Retina (tissue), 1 donor: ENCODE measurements at regions not wholly inside any gene's neighbourhood (a gene's known extent, or its start where the extent isn't known, plus 50 kb on each side); places are given as distances from the start of the nearest gene placed in this dataset.
A peak's percentile ranks its signal among the peaks of the same experiment; 100 is the strongest.

ENCODE experiments used
- DNase-seq: peaks from one replicate; pipeline ENCODE4 v3.0.0-alpha.2; 2016

DNA sequence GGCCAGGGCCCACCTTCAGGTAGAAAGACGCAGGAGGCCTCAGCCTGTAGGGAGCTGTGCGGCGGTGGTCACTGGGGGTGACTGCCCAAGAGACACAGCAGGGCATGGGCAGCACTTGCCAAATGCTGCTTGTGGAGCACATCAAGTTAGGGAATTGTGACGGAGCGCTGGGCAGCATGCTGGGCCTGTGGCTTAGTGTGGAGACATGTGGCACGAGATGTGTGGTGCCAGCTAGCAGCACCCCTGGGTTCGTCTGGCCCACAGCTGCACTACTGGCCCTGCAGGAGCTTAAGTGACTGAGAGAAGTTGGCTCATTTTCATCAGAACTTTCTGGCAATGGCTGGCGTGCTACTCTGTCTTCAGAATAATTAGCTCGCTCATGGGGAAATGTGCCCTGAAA, 213.1 kb upstream of the SYNDIG1 start:
- no peak for DNase-seq

DNA sequence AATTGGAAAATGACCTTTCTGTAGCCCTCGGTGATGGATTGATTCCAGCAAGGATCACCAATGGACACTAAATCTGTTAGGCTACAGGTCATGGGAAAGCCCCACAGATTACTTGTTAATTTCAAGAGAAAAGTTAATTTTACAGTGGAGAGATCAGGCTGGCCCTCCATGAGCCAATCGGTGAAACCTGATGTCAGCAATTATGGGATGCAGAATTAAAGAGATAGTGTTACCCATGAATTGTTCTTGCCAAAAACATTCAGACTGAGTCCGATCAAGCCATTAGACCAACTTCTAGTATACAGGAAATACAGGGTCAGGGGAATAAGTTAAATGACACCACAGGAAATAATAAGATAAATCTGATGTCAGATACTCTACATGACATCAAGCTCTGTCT, 214.9 kb upstream of the SYNDIG1 start:
- no peak for DNase-seq

DNA sequence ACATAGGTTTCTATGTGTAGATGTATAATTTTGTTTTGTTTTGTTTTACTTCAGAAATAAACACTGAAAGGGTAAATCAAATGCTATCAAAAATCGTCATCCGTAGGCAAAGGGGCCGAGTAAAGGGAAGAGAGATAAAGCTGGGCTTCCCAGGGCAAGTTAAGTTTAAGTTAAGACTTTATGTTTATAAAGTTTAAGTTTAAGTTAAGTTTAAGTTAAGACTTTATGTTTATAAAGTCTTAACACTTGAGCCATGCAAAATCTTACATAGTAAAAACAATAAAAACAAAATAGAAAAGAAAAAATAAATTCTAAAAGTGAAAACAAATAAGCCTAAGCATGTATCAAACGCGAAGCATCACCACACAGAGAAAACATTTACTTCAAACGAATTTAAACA, 216.1 kb upstream of the SYNDIG1 start:
- no peak for DNase-seq

DNA sequence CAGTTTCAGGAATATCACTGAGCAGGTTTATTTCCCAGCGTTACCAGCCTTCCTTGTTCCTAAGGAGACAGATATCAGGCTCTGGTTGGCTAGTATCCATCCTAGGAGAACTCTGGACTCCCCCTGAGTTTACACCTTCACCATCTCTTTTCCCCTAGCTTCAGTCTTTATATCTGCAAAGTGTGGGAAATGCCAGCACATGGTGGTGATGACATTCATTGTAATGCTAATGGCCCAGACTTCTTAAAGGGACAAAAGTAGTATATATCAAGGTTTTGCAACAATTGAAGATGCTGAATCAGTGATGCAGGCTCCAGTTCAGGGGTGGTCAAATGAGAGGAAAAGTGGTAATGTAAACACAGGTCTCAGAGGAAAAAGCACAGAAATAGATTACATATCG, 224.3 kb upstream of the SYNDIG1 start:
- no peak for DNase-seq

DNA sequence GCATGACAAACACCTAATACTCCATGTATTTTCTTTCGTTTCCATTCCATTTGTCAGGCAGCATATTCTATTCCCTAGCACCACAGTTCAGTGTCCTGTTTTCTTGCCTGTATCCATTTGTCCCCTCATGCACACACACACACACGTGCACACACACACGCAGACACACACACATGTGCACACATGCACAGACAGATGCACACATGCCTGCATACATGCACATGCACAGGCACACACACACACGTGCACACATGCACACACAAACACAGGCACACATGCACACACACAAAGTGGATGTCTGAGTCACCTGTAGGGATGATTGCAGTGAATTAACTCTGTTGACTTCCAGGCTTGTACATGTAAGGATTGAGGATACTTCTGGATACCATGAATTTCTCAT, 226.7 kb upstream of the SYNDIG1 start:
- DNase-seq, result no peak

DNA sequence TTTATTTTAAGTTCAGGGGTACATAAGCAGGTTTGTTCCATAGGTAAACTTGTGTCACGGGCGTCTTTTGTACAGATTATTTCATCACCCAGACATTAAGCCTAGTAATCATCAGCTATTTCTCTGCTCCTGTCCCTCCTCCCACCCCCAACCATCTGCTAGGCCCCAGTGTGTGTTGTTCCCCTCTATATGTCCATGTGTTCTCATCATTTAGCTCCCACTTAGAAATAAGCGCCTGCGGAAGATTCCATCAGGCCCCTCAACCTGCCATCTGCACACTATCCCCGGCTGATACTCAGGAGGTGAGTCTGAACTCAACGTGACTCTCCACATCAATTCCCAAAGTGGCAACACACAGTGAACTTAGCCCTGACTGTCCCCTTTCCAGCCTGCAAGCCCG, 228.0 kb upstream of the SYNDIG1 start:
- DNase-seq, result no peak

DNA sequence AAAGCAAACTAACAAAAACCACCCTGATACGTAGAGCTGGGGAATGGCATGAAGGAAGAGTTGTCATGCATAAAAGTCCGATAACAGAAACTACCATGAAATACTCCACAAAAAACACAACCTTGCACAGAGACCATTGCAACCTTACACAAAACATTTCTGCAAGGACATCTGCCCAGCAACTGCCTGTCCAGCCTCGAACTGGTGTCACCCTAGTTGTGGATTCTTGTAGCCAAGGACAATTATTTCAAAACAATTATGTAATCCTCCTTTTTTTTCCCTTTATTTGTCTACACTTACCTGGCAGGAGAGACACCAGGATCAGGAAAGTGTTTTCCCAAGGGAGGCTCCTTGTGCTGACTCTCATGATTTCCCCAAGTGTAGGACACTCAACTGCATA, 232.5 kb upstream of the SYNDIG1 start:
- DNase-seq, result no peak

DNA sequence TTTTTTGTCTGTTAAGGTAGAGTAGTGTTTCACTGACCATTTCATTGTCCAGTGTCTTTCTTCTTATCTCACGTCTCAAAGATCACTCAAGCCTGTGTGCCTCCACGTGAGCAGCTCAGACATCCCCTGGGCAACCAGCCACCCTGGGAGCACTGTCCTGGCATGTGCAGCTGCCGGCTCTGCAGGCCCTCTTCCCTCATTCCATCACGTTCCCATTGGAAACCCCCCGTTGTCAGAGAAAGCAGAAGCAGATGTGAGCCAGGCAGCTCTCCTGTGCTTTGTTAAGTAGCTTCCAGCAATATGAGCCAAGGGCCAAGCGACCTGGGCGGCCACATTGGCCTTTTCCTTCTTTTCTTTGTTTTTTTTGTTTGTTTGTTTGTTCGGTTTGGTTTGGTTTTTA, 233.2 kb upstream of the SYNDIG1 start:
- peak; percentile 75 for DNase-seq

DNA sequence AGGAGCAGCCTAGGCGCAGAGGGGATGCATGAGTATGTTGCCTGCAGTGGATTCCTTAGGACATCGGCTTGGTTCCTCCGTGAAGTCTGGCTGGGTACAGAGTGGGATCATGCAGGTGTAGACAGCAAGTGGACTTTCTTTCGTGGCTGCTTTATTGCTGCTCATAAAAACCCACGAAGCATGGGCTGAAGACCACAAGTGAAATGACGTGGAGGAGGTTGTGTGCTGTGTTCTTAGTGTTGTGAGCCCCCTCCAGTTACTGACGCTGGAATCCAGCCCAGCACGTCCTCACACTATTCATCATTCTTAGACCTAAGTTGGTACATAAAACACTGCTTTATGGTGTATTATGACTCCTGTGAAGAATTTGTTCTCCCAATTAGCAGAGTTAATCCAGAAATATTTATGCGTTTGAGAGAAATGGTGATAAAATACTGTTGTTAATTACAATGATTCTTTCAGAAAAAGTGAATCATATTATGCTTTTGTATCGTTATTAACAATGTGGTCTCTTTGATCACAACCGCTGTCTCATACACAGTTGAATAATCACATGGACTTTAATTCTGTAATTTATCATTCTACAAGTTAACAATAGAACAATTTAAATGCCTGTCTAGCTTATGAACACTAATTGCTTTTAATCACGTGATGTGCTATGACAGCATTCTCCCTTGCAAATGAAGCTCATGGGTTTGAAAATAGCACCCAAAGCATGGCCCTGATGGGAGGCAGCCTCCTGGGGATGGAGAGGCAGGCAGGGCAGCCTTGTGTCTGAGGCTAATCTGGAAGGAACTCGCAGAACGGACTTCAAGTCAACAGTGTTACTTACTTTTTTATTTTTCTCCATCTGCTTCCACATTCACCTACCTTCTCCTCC, 233.9 kb upstream of the SYNDIG1 start:
- peak; percentile 61 for DNase-seq

DNA sequence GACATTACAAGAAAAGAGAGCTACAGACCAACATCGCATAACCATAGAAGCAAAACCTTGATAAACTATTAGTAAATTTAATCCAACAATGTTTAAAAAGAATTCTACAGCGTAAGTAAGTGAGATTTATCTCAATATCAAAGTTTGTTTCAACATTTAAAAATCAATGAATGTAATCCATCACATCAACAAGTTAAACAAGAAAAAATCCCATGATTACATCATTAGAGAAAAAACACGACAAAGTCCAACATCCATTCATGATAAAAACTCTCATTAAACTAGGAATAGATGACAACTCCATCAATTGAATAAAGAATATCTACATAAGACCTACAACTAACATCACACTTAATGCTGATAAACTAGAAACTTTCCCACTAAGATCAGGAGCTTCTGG, 239.0 kb upstream of the GGTLC1 start:
- no peak for DNase-seq

DNA sequence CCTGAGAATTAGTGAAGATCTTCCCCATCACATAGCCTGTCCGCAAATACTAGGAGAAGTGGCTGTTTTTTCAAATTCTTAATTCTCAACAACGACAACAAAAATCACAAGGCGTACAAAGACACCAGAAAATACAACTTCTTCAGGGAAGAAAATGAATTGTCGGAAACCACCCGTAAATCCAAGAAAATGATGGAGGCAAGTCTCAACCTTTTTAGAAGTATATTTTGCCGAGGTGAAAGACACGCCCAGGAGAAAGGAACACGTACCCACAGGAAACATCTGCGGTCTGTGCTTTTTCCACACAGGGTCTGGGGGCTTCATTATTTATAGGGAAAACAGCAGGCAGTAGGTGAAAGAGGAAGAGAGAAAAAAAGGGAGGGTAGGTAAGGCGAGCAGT, 223.9 kb upstream of the GGTLC1 start:
- DNase-seq, result no peak

DNA sequence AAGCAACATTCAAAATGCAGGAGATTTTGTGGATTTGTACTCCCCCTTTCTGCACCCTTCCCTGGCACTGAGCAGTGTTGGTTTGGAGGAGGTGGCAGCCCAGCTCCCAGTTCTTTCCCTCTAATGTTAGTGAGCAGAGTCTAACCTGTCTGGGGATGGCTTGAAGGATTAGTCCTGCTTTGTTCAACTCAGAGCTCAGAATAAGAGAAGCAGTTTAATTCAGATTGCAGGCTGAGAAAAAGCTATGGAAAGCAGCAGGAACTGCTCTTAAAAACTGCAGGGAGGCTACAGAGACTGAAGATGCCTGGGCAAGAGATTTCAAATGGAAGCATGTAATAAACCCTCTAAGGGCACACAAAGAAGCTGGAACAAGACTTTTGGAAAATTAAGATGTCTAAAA, 223.4 kb upstream of the GGTLC1 start:
- no peak for DNase-seq

DNA sequence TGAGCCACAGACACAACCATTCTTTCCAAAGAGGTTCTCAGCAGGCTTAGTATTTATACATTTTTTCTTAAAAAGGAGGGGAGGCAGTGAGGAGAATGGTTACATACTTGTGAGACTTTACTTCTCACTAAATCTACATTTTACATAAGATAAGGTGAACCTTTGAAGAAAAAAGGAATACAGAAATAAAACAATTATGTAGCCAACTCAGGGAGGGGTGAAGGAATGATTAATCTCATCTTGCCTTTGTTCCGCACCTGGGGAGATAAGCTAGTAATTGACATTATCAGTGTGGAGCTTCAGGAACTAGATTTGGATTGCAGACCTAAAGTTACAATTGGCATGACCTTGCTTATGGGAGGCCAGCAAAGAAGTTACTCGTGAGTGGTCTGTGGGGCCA, 221.8 kb upstream of the GGTLC1 start:
- DNase-seq, result no peak

DNA sequence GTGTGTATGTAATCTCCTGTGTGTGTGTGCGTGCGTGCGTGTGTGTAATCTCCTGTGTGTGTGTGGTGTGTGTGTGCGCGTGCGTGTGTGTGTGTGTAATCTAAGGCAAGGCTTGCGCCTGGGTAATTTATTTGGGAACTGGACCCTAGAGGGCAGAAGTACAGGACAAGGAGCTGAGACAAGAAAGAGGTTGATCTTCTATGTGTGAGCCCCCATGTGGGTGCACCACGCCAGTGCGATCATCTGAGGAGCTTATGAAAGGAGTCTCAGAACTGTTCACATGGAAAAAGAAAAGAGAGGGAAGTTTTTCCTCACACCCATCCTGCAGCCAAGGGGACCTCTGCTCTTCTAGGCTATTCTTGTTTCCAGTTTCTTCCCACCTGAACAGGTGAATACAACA, 220.1 kb upstream of the GGTLC1 start:
- DNase-seq, result no peak

DNA sequence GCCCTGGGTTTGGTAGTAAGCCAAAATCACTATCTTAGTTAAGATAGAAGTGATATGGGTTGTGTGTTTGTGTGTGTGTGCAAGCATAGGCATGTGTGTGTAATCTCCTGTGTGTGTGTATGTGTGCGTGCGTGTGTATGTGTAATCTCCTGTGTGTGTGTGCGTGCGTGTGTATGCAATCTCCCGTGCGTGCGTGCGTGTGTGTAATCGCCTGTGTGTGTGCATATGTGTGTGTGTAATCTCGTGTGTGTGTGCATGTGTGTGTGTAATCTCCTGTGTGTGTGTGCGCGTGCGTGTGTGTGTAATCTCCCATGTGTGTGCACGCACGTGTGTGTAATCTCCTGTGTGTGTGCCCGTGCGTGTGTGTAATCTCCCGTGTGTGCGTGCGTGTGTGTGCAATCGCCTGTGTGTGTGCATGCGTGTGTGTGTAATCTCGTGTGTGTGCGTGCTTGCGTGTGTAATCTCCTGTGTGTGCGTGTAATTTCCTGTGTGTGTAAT, 219.3 kb upstream of the GGTLC1 start:
- no peak for DNase-seq

DNA sequence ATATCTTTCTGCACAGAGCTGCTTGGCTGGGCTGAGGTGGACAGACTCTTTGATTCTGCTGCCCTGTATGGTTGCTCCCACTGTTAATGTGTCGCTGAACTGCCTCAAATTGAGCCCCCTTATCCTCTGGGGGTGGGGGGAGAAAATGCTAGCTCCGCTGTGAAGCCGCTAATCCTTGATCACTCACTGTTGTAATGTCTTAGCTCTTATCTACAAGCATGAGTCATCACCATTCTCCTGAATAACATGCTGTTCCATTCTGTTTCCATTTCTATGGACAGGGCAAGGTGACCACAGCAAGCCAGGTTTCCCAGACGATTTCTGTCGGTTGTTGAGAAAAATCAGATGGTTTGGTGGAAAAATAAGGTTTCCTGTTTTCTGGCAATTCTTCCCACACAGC, 218.4 kb upstream of the GGTLC1 start:
- DNase-seq, result no peak

DNA sequence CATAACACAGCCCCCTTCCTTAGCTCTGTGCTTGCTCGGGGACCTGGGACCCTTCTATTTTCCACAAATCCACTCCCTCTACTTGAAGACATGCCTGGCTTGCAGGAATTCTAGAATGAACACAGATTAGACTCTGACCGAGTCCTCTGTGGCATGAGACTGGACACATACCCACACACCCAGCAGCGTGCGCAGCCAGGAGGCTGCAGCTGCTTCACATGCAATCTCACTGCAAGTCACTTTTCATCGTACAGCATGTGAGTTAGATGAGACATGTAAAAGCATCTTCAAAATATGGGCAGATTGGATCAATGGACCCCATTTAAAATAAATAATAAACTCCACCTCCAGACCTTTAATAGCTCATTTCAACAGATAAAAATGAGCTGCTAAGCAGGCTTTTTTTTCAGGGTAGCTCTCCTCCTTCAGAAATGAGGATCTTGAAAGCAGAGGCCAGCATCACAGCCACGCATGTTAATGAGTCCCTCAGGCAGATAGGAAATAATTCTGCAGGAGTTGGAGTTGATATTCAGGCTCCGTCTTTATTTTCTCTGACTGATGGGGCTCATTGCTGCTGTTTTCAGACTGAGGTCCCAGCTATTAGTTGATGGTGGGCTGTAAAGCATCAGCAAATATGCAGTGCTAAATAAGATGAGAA, 215.1 kb upstream of the GGTLC1 start:
- no peak for DNase-seq

DNA sequence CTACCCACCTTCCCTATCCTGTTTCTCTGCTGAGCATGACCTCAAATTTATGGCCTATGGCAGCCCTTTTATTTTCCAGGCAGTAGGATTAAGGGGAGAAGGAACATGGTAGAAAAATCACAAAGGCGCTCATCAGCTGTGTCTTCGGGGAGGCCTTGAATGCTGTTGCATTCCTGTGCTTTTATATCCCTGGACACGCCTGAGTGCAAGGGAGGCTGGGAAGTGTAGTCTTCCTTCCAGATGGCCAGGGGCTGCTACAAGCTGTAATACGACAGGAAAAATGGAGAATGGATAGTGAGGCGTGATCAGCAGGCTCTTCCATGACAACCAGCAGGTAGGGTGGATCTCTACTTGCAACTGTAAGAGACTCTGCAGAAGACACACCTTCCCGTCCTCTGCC, 210.9 kb upstream of the GGTLC1 start:
- DNase-seq, result no peak

DNA sequence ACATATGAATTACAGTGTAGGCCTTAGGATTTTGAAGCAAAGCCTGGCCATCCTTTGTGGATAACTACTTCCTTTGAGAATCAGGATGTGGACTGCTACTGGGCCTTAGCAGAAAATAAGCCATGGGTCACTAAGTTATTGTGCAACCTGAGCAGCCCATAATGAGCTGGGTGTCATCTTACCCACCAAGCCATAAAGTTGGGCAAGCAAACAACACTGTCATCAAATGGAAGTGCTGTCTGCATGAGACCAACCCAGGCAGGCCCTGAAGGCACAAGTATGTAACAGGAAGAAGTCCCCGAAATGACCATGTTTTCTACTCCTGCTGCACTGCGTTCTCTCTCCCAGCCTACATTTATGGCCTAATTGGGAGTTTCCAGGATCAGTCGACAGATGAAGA, 205.6 kb upstream of the GGTLC1 start:
- no peak for DNase-seq

DNA sequence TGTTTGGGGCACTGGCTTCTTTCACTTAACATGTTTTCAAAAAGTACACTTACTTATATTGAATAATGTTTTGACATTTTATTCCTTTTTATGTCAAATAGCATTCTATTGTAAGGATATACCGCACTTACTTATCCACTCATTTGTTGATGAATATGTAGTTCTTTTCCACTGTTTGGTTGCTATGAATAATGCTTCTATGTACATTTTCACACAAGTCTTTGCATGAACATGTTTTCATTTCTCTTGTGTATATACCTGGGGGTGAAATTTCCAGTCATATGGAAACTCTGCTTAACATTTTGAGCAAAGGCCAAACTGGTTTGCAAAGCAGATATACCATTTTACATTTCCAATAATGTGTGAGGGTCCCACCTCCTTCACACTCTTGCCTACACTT, 202.3 kb upstream of the GGTLC1 start:
- no peak for DNase-seq

DNA sequence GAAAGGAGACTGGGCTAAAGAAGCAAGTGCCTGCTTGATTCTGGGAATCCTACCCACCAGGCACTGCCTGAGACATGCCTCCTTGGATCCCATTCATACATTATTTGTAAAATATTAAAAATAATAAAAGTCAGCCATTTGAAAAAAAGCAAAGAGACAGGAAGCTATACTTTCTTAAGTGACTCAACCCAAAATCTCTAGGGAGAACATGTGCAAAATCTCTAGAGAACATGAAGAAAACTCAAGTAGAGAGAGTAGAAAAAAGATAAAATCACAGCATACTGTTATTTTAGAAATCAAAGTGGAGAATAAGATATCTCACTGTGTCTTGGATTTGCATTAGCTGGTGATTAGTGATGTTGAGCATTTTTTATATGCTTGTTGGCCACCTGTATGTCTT, 197.2 kb upstream of the GGTLC1 start:
- DNase-seq, result no peak

DNA sequence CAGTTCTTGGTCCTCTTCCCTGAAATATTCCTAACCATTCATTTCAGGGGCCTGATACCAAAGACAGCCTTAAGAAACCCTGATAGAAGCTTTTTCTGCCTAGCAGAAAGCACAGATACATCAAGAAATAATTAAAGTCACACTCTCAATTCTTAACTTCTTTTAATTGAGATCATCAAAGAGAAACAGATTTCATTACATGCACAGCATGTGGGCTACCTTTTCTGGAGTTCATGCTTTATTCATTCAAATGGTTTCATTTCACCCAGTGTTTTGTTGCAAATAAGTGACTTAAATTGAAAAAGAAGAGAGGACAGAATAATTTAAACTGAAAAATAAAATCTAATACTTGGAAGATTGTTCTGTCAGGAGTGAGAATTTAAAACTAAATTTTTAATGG, 192.6 kb upstream of the GGTLC1 start:
- no peak for DNase-seq

DNA sequence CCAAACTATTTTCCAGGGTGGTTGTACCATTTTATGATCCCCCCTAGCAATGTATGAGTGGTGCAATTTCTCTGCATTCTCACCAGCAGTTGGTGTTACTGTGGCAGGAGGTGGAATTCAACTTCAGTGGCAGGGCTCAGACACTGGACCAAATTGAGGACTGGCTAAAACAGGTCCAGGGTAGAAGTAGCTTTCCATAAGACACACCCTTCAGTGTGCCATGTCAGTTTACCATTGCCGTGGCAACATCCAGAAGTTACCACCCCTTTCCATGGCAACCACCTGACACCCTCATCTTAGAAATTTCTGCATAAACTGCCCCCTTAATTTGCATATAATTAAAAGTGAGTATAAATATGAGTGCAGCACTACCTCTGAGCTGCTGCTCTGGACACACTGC, 180.7 kb upstream of the GGTLC1 start:
- no peak for DNase-seq

DNA sequence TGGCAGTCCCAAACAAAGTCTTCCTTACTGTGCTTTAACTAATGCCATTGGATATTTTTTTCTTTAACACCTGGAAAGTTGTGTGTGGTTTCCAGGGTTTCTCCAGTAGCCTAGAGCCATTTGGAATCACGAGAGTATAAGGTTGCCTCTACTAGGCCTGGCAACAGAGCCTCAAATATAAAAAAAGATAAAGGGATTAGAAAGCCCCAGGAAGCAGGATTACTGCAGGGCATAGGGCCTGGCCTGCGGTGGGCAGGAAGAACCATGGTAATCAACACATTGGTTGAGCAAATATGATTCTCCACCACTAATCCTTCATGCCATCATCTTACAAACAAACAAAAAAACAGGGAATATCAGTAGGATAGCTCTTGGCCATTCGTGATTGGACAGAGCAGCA, 177.8 kb upstream of the GGTLC1 start:
- no peak for DNase-seq

DNA sequence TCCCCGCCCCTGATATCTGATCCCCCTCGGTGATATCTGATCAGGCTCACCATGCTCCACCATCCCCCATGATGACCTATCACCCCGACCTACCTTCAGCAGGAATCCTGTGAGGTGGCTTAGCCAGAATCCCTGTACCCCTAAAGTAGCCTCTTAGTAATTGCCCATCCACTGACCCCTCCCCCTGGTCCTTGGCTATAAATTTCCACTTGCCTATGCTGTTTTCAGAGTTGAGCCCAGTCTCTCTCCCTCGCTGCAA, 177.5 kb upstream of the GGTLC1 start:
- DNase-seq, result no peak
